NB4 (cell line): ENCODE measurements at regions not wholly inside any gene's neighbourhood (a gene's known extent, or its start where the extent isn't known, plus 50 kb on each side); places are given as distances from the start of the nearest gene placed in this dataset.

Experiments
- DNase-seq: peaks from one replicate; pipeline ENCODE4 v3.0.0; 2010; ENCODE audit warnings: low read depth
- H3K4me3 ChIP-seq: one replicate; pipeline ENCODE4 v1.5.1; 2011; ENCODE audit warnings: mild to moderate bottlenecking, low read depth, low read length, moderate library complexity
- CTCF ChIP-seq: IDR thresholded peaks from one replicate; pipeline ENCODE4 v1.5.1; 2012; ENCODE audit warnings: low read depth, low read length
- MAX ChIP-seq: IDR thresholded peaks from 2 replicates; pipeline ENCODE4 v1.6.1; 2011; ENCODE audit warnings: low read depth, low read length
- MYC ChIP-seq: IDR thresholded peaks from 2 replicates; pipeline ENCODE4 v1.6.1; 2011; ENCODE audit warnings: low read depth, low read length
- POLR2A ChIP-seq: IDR thresholded peaks from 2 replicates; pipeline ENCODE4 v1.6.1; 2011; ENCODE audit warnings: mild to moderate bottlenecking; ENCODE audit not compliant: insufficient read length; ENCODE audit errors: extremely low read depth

GRCh38 chr13:109426690-109426990, 359.7 kb downstream of the IRS2 start:
- H3K4me3 ChIP-seq, result no peak overlapping the region
- no peak for TF ChIP-seq MAX
- no peak for DNase-seq

- H3K4me3 ChIP-seq, result no peak overlapping the region
- TF ChIP-seq MAX, result no peak
- no peak for TF ChIP-seq MYC
- no peak for TF ChIP-seq POLR2A
- no peak for TF ChIP-seq CTCF
- DNase-seq, result no peak
These were observed 360.3 kb downstream of the IRS2 start for GRCh38 chr13:109425821-109426689.

DNA sequence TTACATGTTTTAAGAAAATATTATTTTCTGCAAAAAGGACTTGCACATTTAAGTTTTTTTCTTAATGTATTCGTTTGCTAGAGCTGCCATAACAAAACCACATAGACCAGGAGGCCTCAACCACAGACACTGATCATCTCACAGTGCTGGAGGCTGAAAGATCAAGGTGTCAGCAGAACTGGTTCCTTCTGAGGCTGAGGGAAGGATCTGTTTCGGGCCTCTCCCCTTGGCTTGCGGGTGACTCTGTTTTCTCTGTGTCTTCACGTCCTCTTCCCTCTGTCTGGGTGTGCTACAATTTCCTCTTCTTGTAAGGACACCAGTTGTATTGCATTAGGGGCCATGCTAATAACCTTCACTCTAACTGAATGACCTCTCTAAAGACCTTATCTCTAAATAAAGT, 364.2 kb downstream of the IRS2 start:
- TF ChIP-seq MYC, result no peak
- no peak for TF ChIP-seq POLR2A
- no peak for TF ChIP-seq CTCF
- peak; percentile 35; the same call in 1 of the 2 replicates for TF ChIP-seq MAX
- H3K4me3 ChIP-seq, result no peak overlapping the region
- peak; percentile 91 for DNase-seq

- H3K4me3 ChIP-seq, result no peak overlapping the region
- DNase-seq, result no peak
- TF ChIP-seq POLR2A, result no peak
- TF ChIP-seq MAX, result no peak
- no peak for TF ChIP-seq CTCF
- TF ChIP-seq MYC, result no peak
These were observed 366.5 kb downstream of the IRS2 start for GRCh38 chr13:109419896-109420295.

DNA sequence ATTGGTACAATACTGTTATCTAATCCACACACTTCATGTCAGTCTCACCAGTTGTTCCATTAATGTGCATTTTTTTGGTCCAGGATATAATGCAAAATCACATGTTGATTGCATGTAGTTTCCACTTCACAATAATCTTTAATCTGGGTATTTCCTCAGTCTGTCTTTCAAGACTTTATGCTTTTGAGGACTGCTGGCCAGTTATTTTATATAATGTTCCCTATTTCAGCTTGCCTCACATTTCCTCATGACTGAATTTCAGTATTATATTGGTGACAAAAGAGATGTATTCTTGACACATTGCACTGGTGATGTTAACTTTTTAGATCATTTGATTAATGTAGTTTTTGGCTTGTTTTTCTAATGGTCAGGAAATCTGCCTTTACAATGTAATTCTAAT, 368.3 kb downstream of the IRS2 start:
- peak; percentile 20; the same call in 1 of the 2 replicates for TF ChIP-seq MAX
- no peak for TF ChIP-seq POLR2A
- DNase-seq, result no peak

DNA sequence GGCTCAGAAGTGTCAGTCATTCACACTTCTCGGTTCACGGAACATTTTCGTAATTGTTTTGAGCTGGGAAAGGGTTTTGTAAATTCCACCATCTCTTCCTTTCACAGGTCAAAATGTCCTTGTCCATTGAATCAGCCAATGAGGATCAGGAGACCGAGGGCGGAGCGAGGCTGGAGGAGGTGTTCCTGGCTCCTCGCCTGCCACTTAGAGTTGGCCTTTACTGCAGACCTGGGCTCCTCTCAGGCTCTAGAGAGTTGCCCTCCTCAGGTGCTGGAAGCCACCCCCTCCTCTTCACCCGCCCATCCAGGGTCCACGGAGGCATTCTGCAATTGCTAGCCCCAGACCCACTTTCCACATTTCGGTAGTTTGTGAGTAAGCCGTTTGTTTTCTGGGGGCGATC, 370.4 kb downstream of the IRS2 start:
- no peak overlapping the region for H3K4me3 ChIP-seq
- no peak for DNase-seq
- TF ChIP-seq MYC (no peak), CTCF (no peak), POLR2A (no peak), MAX (no peak)

More for the DNA sequence above, 368.3 kb downstream of the IRS2 start:
- H3K4me3 ChIP-seq, result no peak overlapping the region
